NCI-H345 (cell line): ENCODE measurements at regions not wholly inside any gene's neighbourhood (a gene's known extent, or its start where the extent isn't known, plus 50 kb on each side); places are given as distances from the start of the nearest gene placed in this dataset.

ENCODE experiments used
- DNase-seq: peaks from one replicate; lab custom pipeline; 2025; lab: John Stamatoyannopoulos, UW

DNA sequence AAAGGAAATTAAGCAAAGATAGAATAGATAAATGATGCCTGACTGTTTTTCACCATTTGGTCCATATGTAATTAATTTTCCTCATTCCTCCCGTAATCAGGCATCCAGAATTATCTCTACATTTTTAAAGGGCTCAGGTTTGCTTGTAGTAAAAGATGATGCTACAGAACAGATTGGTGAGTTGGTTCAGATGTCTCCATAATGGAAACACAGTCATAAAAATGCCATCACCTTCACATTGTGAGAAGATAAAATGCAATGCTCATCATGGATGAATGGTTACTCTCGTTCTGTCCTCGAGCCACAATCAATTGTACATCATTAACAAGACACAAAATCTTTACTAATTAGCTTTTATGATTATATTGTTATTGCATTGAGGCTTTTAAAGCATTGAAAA lies 64.9 kb upstream of the CELF2 start:
- no peak for DNase-seq

DNA sequence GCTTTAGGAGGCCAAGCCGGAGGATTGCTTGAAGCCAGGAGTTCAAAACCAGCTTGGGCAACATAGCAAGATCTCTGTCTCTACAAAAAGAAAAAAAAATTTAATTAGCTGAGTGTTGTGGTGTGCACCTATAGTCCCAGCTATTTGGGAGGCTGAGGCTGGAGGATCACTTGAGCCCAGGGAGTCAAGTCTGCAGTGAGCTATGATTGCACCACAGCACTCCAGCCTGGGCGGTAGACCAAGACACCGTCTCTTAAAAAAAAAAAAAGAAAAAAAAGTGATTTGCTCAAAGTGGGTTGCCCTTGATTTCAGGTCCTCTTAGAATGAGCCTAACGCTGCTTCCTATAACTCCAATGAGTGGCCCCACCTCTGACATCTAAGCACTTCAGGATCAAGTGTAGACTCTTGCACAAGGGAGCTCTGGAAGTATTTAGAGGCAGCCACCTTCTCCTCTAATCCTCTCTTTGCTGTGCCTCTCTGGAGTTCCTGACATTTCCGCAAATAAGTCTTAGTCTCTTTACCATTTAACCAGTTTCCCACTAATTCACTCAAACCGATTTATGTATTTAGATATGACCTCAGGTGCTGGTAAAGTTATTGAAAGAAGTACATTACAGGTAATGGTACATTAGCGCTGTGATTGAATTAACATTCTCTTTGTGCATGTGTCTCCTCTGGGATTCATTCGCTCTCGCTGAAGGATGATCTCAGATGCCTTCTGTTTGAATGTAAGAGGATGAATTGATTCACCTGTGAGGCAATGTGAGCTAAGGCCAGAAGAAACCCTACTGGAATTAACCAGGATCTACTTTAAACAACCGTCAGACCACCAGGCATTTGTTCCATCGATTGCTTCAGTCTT lies 60.8 kb upstream of the CELF2 start:
- no peak for DNase-seq

DNA sequence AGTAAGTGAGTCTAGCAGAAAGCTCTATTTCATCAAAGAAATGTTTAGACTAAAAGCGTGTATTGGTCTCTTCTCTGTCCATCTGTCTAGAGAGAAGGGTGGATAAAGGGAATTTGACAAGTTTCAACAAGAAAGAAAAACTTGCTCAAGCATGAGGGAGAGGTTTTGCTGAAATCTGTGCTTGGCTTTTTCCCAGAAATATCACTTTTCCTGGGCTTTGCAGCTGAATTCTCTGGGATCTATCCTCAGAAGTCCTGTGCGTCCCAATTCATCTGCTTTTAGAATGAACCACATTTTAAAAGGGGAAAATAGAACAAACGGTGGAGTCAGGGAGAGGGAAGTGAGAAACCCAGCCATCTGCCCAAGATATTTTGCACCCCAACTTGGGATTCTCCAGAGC lies 59.6 kb upstream of the CELF2 start:
- no peak for DNase-seq

DNA sequence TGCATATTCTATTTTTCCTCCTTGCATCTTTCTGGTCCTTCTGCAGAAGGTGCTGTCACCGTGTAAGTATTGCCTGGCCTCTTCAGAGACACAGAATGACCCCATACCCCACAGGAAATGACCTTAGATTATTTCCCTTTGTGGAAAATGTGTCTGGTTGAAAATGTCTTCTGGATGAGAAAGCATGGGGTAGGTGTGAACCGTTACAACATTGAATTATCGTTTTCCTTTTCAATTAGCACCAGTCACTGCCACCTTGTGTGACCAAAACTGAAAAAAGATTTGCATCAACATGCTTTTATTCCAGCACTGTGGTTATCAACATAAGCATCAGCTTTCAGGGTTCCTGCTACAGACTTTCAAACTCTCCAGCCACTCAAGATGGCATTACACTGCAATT lies 58.0 kb upstream of the CELF2 start:
- no peak for DNase-seq

DNA sequence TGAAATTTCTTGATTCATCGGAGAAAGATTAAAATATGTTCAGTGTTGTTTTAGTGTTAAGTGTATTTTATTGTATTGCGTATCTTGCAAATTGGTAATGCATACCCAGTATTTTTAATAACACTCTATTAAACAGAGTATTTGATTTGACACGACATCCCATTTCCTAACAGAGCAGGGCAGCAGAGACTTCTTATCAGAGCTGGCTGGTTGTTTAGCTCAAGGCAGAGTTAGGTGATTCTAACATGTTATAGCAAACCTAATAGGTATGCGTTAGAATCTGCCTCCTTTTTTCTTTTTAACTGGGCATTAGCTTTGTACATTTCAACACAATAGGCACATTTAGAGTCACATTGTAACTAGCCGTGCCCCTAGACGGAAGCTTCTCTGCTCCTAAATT lies 57.1 kb upstream of the CELF2 start:
- DNase-seq: no peak

DNA sequence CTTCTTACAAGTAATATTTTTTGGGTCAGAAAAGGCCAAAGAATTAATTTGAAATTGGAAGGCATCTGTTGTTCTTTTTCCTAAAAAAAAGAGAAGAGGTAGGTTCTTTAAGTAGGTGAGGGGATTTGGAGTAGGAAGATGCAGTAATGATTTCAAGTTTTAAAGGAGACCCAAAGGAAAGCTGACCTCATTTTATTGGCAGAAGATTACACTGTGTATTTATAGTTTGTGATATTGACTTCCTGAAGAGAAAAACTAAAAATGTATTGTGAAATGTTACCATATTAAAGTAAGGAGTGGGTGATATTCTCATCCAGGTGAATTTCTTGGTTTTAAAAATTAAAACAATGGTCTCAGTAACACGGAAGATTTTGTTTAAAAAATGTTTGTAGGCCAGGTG lies 56.6 kb upstream of the CELF2 start:
- DNase-seq: no peak

DNA sequence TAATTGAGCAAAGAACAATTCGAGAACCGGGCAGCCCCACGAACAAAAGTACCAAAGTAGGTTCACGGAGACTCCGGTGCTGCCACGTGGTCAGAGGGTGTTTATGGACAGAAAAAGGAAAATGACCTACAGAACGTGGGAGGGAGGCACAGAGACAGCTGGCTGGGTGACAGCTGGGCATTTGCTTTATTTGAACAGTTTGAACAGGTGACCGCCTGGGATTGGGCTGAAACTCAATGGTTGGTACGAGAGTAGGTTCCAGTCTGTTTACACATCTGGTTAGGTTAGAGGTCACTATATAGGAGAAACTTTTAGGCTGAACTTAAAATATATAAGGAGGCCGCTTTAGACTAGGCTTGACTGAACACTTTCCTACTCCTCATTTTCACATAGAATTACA lies 50.6 kb upstream of the CELF2 start:
- no peak for DNase-seq

DNA sequence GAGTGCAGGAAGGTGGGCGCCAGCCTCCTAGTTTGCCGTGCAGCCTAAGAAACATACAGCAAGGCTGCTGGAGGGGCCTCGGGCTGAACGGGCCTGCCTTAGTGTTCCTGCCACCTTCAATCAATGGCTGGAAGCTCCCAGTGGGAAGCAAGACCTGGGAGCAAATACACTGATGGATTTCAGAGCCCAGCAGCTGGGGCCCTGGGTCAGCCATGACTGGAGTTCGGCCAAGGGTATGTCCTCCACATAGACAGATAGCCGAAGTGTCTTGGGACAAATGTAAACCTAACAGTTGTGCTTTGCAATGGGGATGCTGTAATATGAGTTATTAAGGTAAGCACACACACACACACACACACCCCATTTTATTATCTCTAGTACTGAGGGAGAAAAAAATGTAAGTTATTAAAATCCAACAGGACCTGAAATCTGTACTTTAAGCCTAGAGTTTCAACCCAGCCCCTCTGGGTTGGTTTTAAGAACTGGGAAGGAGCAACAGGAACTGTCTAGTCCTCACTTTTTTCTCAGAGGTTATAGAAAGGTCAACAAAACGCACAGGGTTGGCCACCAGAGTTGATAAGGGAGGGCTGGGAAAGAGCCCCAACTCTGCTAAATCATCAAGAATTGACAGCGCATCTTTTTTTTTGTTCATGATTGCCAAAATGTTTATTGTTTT lies 50.0 kb upstream of the CELF2 start:
- no peak for DNase-seq
